ENCODE measurements at regions not wholly inside any gene's neighbourhood (a gene's known extent, or its start where the extent isn't known, plus 50 kb on each side); places are given as distances from the start of the nearest gene placed in this dataset.

DNA sequence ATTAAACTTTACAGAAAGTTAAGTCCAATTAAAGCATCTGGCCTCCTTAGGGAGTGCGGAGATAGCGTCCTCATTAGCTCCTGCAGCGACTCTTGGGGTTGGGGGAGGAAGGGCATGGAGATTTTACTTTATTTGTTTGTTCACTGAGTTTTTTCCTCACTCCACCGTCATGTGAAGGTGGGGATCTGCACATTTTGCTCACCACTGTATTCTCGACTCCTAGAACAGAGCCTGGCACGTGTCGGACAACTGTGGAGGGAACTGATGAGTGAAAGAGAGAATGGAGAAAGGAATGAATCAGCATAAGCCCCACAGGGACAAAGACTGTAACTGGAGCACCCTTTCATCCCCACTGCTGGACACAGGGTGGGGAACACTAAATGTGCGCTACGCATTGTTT is 205.1 kb upstream of the TSHZ3 start:
- Histone ChIP-seq H3K9me3 (ENCODE audit: control insufficient read depth, low read depth, low read length) (no peaks in the 10 kb centered on the region), H3K27ac (ENCODE audit: low read length) (no peak overlapping the region), H3K4me1 (ENCODE audit: control insufficient read depth, insufficient read depth, low read length) (no peaks in the 10 kb centered on the region), H3K27me3 (ENCODE audit: control insufficient read depth, insufficient read depth, low read length) (no peaks in the 10 kb centered on the region), H3K4me3 (ENCODE audit: low read length) (no peak overlapping the region), H3K36me3 (ENCODE audit: control insufficient read depth, insufficient read depth, low read length) (no peaks in the 10 kb centered on the region)
- DNase-seq = no peak
- 100% methylated on average over 2 of the region's 9 CpGs for WGBS (ENCODE audit: insufficient coverage, low lambda C conversion rate)

- no peak for DNase-seq
- no peaks in the 10 kb centered on the region for H3K9me3 ChIP-seq (ENCODE audit: control insufficient read depth, low read depth, low read length)
- H3K4me1 ChIP-seq (ENCODE audit: control insufficient read depth, insufficient read depth, low read length) = no peaks in the 10 kb centered on the region
- no CpG with 5 or more reads among the region's 8 CpGs for WGBS (ENCODE audit: insufficient coverage, low lambda C conversion rate)
- no peaks in the 10 kb centered on the region for H3K36me3 ChIP-seq (ENCODE audit: control insufficient read depth, insufficient read depth, low read length)
- no peak overlapping the region for H3K4me3 ChIP-seq (ENCODE audit: low read length)
- H3K27ac ChIP-seq (ENCODE audit: low read length) = no peak overlapping the region
- no peaks in the 10 kb centered on the region for H3K27me3 ChIP-seq (ENCODE audit: control insufficient read depth, insufficient read depth, low read length)
These were observed 206.5 kb upstream of the TSHZ3 start for GRCh38 chr19:31555634-31556215.

DNA sequence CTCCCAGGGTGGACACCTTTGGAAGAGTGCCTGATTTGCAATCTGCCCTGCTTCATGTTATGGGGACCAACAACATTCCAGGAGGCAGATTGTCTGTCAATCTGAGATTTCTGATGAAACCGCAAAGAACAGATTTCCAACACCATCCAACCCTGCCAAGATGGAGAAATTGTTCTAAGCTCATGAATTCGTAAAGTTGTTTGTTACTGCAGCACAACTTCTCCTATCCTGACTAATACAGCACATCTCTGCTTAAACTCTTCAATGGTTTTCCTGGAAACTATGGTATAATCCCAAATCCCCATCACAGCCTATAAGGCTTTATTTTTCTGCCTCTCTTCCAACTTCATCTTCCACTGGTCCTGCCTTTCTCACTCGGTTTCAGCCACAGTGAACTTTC is 210.3 kb upstream of the TSHZ3 start:
- no peak overlapping the region for H3K4me3 ChIP-seq (ENCODE audit: low read length)
- H3K27ac ChIP-seq (ENCODE audit: low read length) = no peak overlapping the region
- no peaks in the 10 kb centered on the region for H3K36me3 ChIP-seq (ENCODE audit: control insufficient read depth, insufficient read depth, low read length)
- no peak for DNase-seq
- 100% methylated on average over 2 of the region's 3 CpGs for WGBS (ENCODE audit: insufficient coverage, low lambda C conversion rate)
- no peaks in the 10 kb centered on the region for H3K27me3 ChIP-seq (ENCODE audit: control insufficient read depth, insufficient read depth, low read length)
- H3K4me1 ChIP-seq (ENCODE audit: control insufficient read depth, insufficient read depth, low read length) = no peaks in the 10 kb centered on the region
- H3K9me3 ChIP-seq (ENCODE audit: control insufficient read depth, low read depth, low read length) = no peaks in the 10 kb centered on the region

GRCh38 chr19:31560086-31561060 is 211.1 kb upstream of the TSHZ3 start:
- no peak for DNase-seq
- no peaks in the 10 kb centered on the region for H3K27me3 ChIP-seq (ENCODE audit: control insufficient read depth, insufficient read depth, low read length)
- no peak overlapping the region for H3K27ac ChIP-seq (ENCODE audit: low read length)
- H3K4me1 ChIP-seq (ENCODE audit: control insufficient read depth, insufficient read depth, low read length) = no peaks in the 10 kb centered on the region
- H3K9me3 ChIP-seq (ENCODE audit: control insufficient read depth, low read depth, low read length) = no peaks in the 10 kb centered on the region
- H3K36me3 ChIP-seq (ENCODE audit: control insufficient read depth, insufficient read depth, low read length) = no peaks in the 10 kb centered on the region
- 100% methylated on average over 2 of the region's 22 CpGs for WGBS (ENCODE audit: insufficient coverage, low lambda C conversion rate)
- no peak overlapping the region for H3K4me3 ChIP-seq (ENCODE audit: low read length)

DNA sequence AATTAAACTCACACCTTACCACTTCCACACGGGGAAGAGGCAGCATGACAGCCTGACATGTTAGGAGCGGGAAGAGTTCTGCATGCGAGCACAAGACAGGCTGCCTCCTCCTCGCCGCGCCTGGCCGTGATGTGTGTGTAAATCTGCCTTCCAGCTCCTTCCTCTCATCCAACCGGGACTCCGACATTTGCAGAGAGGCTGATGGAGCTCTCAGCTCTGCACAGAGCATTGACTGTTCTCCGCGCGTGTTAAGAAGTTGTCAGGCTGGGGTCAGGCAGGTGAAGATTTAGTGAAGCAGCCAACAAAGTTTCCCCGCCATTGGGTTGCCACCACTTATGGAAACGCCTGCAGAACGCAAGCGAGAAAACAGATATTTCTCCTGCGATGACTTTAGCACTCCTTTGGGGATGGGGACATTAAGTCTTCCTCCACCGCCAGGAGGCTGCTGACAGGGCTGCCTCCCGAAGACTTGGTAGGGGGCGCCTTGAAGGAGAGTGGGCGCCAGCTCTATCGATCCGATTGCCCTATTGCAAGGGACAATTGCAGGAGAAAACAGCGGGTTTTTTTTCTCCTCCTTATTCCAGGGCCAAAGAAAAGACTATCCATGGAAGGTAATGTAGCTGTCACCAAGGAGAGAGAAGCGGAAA is 213.9 kb upstream of the TSHZ3 start:
- Histone ChIP-seq H3K27ac (ENCODE audit: low read length) (no peak overlapping the region), H3K4me1 (ENCODE audit: control insufficient read depth, insufficient read depth, low read length) (no peaks in the 10 kb centered on the region), H3K36me3 (ENCODE audit: control insufficient read depth, insufficient read depth, low read length) (no peaks in the 10 kb centered on the region), H3K9me3 (ENCODE audit: control insufficient read depth, low read depth, low read length) (no peaks in the 10 kb centered on the region), H3K4me3 (ENCODE audit: low read length) (no peak overlapping the region), H3K27me3 (ENCODE audit: control insufficient read depth, insufficient read depth, low read length) (no peaks in the 10 kb centered on the region)
- 100% methylated on average over 2 of the region's 25 CpGs for WGBS (ENCODE audit: insufficient coverage, low lambda C conversion rate)
- no peak for DNase-seq

DNA sequence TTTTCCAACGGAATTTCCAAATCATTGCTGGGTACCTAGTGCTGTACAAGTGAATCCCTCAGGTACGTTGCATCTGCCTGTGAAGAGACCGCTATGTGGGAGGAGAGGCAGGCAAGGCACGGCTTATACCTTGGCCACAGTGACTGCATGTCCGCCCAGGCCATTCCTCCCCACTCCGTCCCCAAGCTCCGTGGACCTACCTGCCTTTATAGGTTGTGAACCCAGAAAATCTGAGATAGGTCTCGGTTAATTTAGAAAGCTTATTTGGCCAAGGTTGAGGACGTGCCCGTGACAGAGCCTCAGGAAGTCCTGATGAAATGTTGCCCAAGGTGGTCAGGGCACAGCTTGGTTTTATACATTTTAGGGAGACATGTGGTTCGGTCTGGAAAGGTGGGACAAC is 218.5 kb upstream of the TSHZ3 start:
- Histone ChIP-seq H3K9me3 (ENCODE audit: control insufficient read depth, low read depth, low read length) (no peaks in the 10 kb centered on the region), H3K4me3 (ENCODE audit: low read length) (no peak overlapping the region), H3K36me3 (ENCODE audit: control insufficient read depth, insufficient read depth, low read length) (no peaks in the 10 kb centered on the region), H3K27me3 (ENCODE audit: control insufficient read depth, insufficient read depth, low read length) (no peaks in the 10 kb centered on the region), H3K27ac (ENCODE audit: low read length) (no peak overlapping the region), H3K4me1 (ENCODE audit: control insufficient read depth, insufficient read depth, low read length) (no peaks in the 10 kb centered on the region)
- WGBS (ENCODE audit: insufficient coverage, low lambda C conversion rate) = no CpG with 5 or more reads among the region's 11 CpGs
- no peak for DNase-seq

DNA sequence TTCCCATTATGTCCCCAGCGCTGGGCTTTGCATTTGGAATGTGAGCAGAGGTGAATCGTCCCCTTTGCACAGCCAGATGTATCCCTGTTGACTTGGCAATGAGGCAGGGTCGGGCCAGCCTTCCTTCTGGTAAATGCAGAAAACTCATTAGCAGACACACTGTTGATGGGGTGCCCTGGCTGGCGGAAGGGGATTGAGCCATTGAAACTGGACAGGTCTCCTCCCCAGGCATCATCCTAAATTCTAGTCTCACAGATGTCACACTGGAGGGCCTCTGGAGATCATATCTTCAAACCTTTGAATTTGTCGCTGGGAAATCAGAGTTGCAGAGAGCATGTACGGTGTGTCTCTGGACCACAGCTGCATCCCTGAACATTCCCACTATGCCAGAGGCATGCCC is 219.5 kb upstream of the TSHZ3 start:
- no peaks in the 10 kb centered on the region for H3K36me3 ChIP-seq (ENCODE audit: control insufficient read depth, insufficient read depth, low read length)
- no peak for DNase-seq
- H3K4me1 ChIP-seq (ENCODE audit: control insufficient read depth, insufficient read depth, low read length) = no peaks in the 10 kb centered on the region
- no peaks in the 10 kb centered on the region for H3K9me3 ChIP-seq (ENCODE audit: control insufficient read depth, low read depth, low read length)
- H3K27me3 ChIP-seq (ENCODE audit: control insufficient read depth, insufficient read depth, low read length) = no peaks in the 10 kb centered on the region
- no peak overlapping the region for H3K4me3 ChIP-seq (ENCODE audit: low read length)
- no peak overlapping the region for H3K27ac ChIP-seq (ENCODE audit: low read length)
- no CpG with 5 or more reads among the region's 6 CpGs for WGBS (ENCODE audit: insufficient coverage, low lambda C conversion rate)

- Histone ChIP-seq H3K36me3 (ENCODE audit: control insufficient read depth, insufficient read depth, low read length) (no peaks in the 10 kb centered on the region), H3K4me1 (ENCODE audit: control insufficient read depth, insufficient read depth, low read length) (no peaks in the 10 kb centered on the region), H3K4me3 (ENCODE audit: low read length) (no peak overlapping the region), H3K27me3 (ENCODE audit: control insufficient read depth, insufficient read depth, low read length) (no peaks in the 10 kb centered on the region), H3K27ac (ENCODE audit: low read length) (no peak overlapping the region), H3K9me3 (ENCODE audit: control insufficient read depth, low read depth, low read length) (no peaks in the 10 kb centered on the region)
- DNase-seq = no peak
- whole genome bisulfite sequencing (ENCODE audit: insufficient coverage, low lambda C conversion rate) = no CpG with 5 or more reads among the region's 4 CpGs
These were observed 221.5 kb upstream of the TSHZ3 start for GRCh38 chr19:31570718-31571117.

GRCh38 chr19:31572102-31572975 is 223.1 kb upstream of the TSHZ3 start:
- H3K36me3 ChIP-seq (ENCODE audit: control insufficient read depth, insufficient read depth, low read length) = no peaks in the 10 kb centered on the region
- DNase-seq = no peak
- H3K9me3 ChIP-seq (ENCODE audit: control insufficient read depth, low read depth, low read length) = no peaks in the 10 kb centered on the region
- H3K27ac ChIP-seq (ENCODE audit: low read length) = no peak overlapping the region
- no peaks in the 10 kb centered on the region for H3K27me3 ChIP-seq (ENCODE audit: control insufficient read depth, insufficient read depth, low read length)
- H3K4me1 ChIP-seq (ENCODE audit: control insufficient read depth, insufficient read depth, low read length) = no peaks in the 10 kb centered on the region
- no peak overlapping the region for H3K4me3 ChIP-seq (ENCODE audit: low read length)
- no CpG with 5 or more reads among the region's 11 CpGs for WGBS (ENCODE audit: insufficient coverage, low lambda C conversion rate)

DNA sequence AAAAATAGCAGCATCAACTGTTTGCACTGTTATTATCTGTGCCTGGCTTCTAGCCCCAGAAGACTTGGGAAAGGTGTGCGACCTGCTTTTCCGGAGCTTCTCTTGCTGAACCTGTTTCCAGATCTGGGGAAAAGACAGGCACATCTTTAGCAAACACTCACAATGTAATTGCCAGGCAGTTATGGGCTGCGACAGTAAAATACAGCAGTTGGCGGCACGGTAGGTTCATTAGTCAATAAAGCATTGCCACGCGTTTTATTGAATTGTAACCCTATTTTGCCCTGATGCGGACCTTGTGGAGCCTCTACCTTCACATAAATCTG is 223.7 kb upstream of the TSHZ3 start:
- Histone ChIP-seq H3K9me3 (ENCODE audit: control insufficient read depth, low read depth, low read length) (no peaks in the 10 kb centered on the region), H3K4me3 (ENCODE audit: low read length) (no peak overlapping the region), H3K36me3 (ENCODE audit: control insufficient read depth, insufficient read depth, low read length) (no peaks in the 10 kb centered on the region), H3K27ac (ENCODE audit: low read length) (no peak overlapping the region), H3K4me1 (ENCODE audit: control insufficient read depth, insufficient read depth, low read length) (no peaks in the 10 kb centered on the region), H3K27me3 (ENCODE audit: control insufficient read depth, insufficient read depth, low read length) (no peaks in the 10 kb centered on the region)
- WGBS (ENCODE audit: insufficient coverage, low lambda C conversion rate) = no CpG with 5 or more reads among the region's 8 CpGs
- DNase-seq = no peak

All from large intestine (tissue), 3 donors.